ENCODE measurements at regions not wholly inside any gene's neighbourhood (a gene's known extent, or its start where the extent isn't known, plus 50 kb on each side); places are given as distances from the start of the nearest gene placed in this dataset.

- Histone ChIP-seq H3K36me3 (ENCODE audit: control insufficient read depth in 2 of 3, insufficient read depth in 3 of 3, low read length in 3 of 3) (no peaks in the 10 kb centered on the region), H3K4me3 (ENCODE audit: low read length in 3 of 3) (no peak overlapping the region), H3K4me1 (ENCODE audit: control insufficient read depth in 2 of 3, insufficient read depth in 2 of 3, low read depth in 1 of 3, low read length in 3 of 3) (no peaks in the 10 kb centered on the region), H3K27ac (ENCODE audit: low read depth in 2 of 2, low read length in 2 of 2) (no peak overlapping the region), H3K9ac (ENCODE audit: low read length in 3 of 3) (no peak overlapping the region), H3K27me3 (ENCODE audit: control insufficient read depth, insufficient read depth, low read length) (no peaks in the 10 kb centered on the region), H3K9me3 (ENCODE audit: control insufficient read depth in 2 of 3, insufficient read depth in 1 of 3, low read length in 3 of 3) (no peaks in the 10 kb centered on the region)
- DNase-seq (no peak), FAIRE-seq (no peak)
- intact Hi-C loops (cut with DNase I), result no loop called here
- no peak for TF ChIP-seq CTCF (IDR thresholded peaks at IDR 0.05; ENCODE audit: borderline replicate concordance, extremely low read depth, insufficient read depth)
Observed at GRCh38 chr7:116432527-116432916, 67.0 kb upstream of the CAV2 start.

- Histone ChIP-seq H3K27me3 (ENCODE audit: control insufficient read depth, insufficient read depth, low read length) (no peaks in the 10 kb centered on the region), H3K4me3 (ENCODE audit: low read length in 3 of 3) (no peak overlapping the region), H3K27ac (ENCODE audit: low read depth in 2 of 2, low read length in 2 of 2) (no peak overlapping the region), H3K9ac (ENCODE audit: low read length in 3 of 3) (no peak overlapping the region), H3K36me3 (ENCODE audit: control insufficient read depth in 2 of 3, insufficient read depth in 3 of 3, low read length in 3 of 3) (no peaks in the 10 kb centered on the region), H3K9me3 (ENCODE audit: control insufficient read depth in 2 of 3, insufficient read depth in 1 of 3, low read length in 3 of 3) (no peaks in the 10 kb centered on the region), H3K4me1 (ENCODE audit: control insufficient read depth in 2 of 3, insufficient read depth in 2 of 3, low read depth in 1 of 3, low read length in 3 of 3) (no peaks in the 10 kb centered on the region)
- no peak for TF ChIP-seq CTCF (IDR thresholded peaks at IDR 0.05; ENCODE audit: borderline replicate concordance, extremely low read depth, insufficient read depth)
- intact Hi-C loops (cut with DNase I), result no loop called here
- FAIRE-seq (no peak), DNase-seq (no peak)
Observed at GRCh38 chr7:116433246-116433645, 66.3 kb upstream of the CAV2 start.

GRCh38 chr7:116434820-116435341 lies 64.7 kb upstream of the CAV2 start:
- Histone ChIP-seq H3K4me3 (ENCODE audit: low read length in 3 of 3) (no peak overlapping the region), H3K36me3 (ENCODE audit: control insufficient read depth in 2 of 3, insufficient read depth in 3 of 3, low read length in 3 of 3) (no peaks in the 10 kb centered on the region), H3K27ac (ENCODE audit: low read depth in 2 of 2, low read length in 2 of 2) (no peak overlapping the region), H3K9me3 (ENCODE audit: control insufficient read depth in 2 of 3, insufficient read depth in 1 of 3, low read length in 3 of 3) (no peaks in the 10 kb centered on the region), H3K27me3 (ENCODE audit: control insufficient read depth, insufficient read depth, low read length) (no peaks in the 10 kb centered on the region), H3K4me1 (ENCODE audit: control insufficient read depth in 2 of 3, insufficient read depth in 2 of 3, low read depth in 1 of 3, low read length in 3 of 3) (no peaks in the 10 kb centered on the region), H3K9ac (ENCODE audit: low read length in 3 of 3) (no peak overlapping the region)
- DNase-seq, result no peak
- intact Hi-C loops (cut with DNase I), result no loop called here
- FAIRE-seq, result no peak
- no peak for TF ChIP-seq CTCF (IDR thresholded peaks at IDR 0.05; ENCODE audit: borderline replicate concordance, extremely low read depth, insufficient read depth)

- H3K9me3 ChIP-seq (ENCODE audit: control insufficient read depth in 2 of 3, insufficient read depth in 1 of 3, low read length in 3 of 3), result no peaks in the 10 kb centered on the region
- H3K36me3 ChIP-seq (ENCODE audit: control insufficient read depth in 2 of 3, insufficient read depth in 3 of 3, low read length in 3 of 3), result no peaks in the 10 kb centered on the region
- TF ChIP-seq CTCF (IDR thresholded peaks at IDR 0.05; ENCODE audit: borderline replicate concordance, extremely low read depth, insufficient read depth), result no peak
- no peak overlapping the region for H3K9ac ChIP-seq (ENCODE audit: low read length in 3 of 3)
- H3K4me3 ChIP-seq (ENCODE audit: low read length in 3 of 3), result no peak overlapping the region
- no peaks in the 10 kb centered on the region for H3K4me1 ChIP-seq (ENCODE audit: control insufficient read depth in 2 of 3, insufficient read depth in 2 of 3, low read depth in 1 of 3, low read length in 3 of 3)
- intact Hi-C loops (cut with DNase I), result no loop called here
- FAIRE-seq (no peak), DNase-seq (no peak)
- no peaks in the 10 kb centered on the region for H3K27me3 ChIP-seq (ENCODE audit: control insufficient read depth, insufficient read depth, low read length)
- no peak overlapping the region for H3K27ac ChIP-seq (ENCODE audit: low read depth in 2 of 2, low read length in 2 of 2)
Observed at GRCh38 chr7:116436305-116436826, 63.2 kb upstream of the CAV2 start.
